H1 (cell line): ENCODE measurements at regions not wholly inside any gene's neighbourhood (a gene's known extent, or its start where the extent isn't known, plus 50 kb on each side); places are given as distances from the start of the nearest gene placed in this dataset.

Experiments used
- EZH2 ChIP-seq: fragments of 200-600 bp; sonication (generic); IDR thresholded peaks from 2 replicates; pipeline ENCODE4 v1.7.1; 2012; ENCODE audit warnings: low read depth, mild to moderate bottlenecking, moderate library complexity, low read length, inconsistent platforms; ENCODE audit not compliant: severe bottlenecking
- GABPA ChIP-seq: IDR thresholded peaks from 2 replicates; pipeline ENCODE4 v1.6.1; 2011; ENCODE audit warnings: mild to moderate bottlenecking, low read length, moderate library complexity, borderline replicate concordance; ENCODE audit not compliant: insufficient read depth
- JUN ChIP-seq: IDR thresholded peaks from 2 replicates; pipeline ENCODE4 v1.6.1; 2011; ENCODE audit warnings: low read depth, mild to moderate bottlenecking, improper control_type of control experiment, low read length
- JUND ChIP-seq: IDR thresholded peaks from 2 replicates; pipeline ENCODE4 v1.6.1; 2011; ENCODE audit warnings: mild to moderate bottlenecking, improper control_type of control experiment, low read length
- PHF8 ChIP-seq: fragments of 200-600 bp; sonication (generic); conservative IDR thresholded peaks from 2 replicates; pipeline ENCODE4 v1.7.1; 2012; ENCODE audit warnings: low read depth, mild to moderate bottlenecking, inconsistent platforms, low read length, moderate library complexity
- POLR2A ChIP-seq, 2 experiments: IDR thresholded peaks; 1 replicate in 1 of 2; 2 replicates in 1 of 2; pipeline ENCODE4 v1.6.1; 2011; ENCODE audit warnings: low read depth in 2 of 2, low read length in 2 of 2, mild to moderate bottlenecking in 2 of 2; ENCODE audit errors: control extremely low read depth in 1 of 2
- POLR2AphosphoS5 ChIP-seq: IDR thresholded peaks from 2 replicates; pipeline ENCODE4 v1.6.1; 2011; ENCODE audit warnings: low read depth, low read length
- RFX5 ChIP-seq: IDR thresholded peaks from 2 replicates; pipeline ENCODE4 v1.6.1; 2011; ENCODE audit warnings: low read depth, low read length, improper control_type of control experiment, borderline replicate concordance
- RNF2 ChIP-seq: fragments of 200-900, 300-1000 bp; sonication (generic); IDR thresholded peaks from 2 replicates; pipeline ENCODE4 v1.7.1; 2016; ENCODE audit warnings: borderline replicate concordance, low read depth, mild to moderate bottlenecking, antibody characterized with exemption, low read length; ENCODE audit not compliant: poor library complexity, severe bottlenecking; ENCODE audit errors: missing control alignments
- RXRA ChIP-seq: IDR thresholded peaks from 2 replicates; pipeline ENCODE4 v1.6.1; 2011; ENCODE audit warnings: low read depth, mild to moderate bottlenecking, low read length, moderate library complexity; ENCODE audit not compliant: insufficient read depth
- TCF12 ChIP-seq: IDR thresholded peaks from 2 replicates; pipeline ENCODE4 v1.6.1; 2011; ENCODE audit warnings: low read depth, mild to moderate bottlenecking, low read length
- YY1 ChIP-seq: IDR thresholded peaks from 2 replicates; pipeline ENCODE4 v1.6.1; 2011; ENCODE audit warnings: low read depth, mild to moderate bottlenecking, low read length
- ZNF274 ChIP-seq: IDR thresholded peaks from 2 replicates; pipeline ENCODE4 v1.7.0; 2012; ENCODE audit warnings: low read length, borderline replicate concordance; ENCODE audit errors: extremely low read depth
- TF ChIP-seq, protein P1 (sequence below), 3 experiments: IDR thresholded peaks; 1 replicate in 2 of 3; 2 replicates in 1 of 3; pipeline versions ENCODE4 v1.5.1 to v1.6.1; 2011; ENCODE audit warnings: low read length in 3 of 3, mild to moderate bottlenecking in 3 of 3, inconsistent platforms in 2 of 3, low read depth in 1 of 3, moderate library complexity in 1 of 3; ENCODE audit not compliant: insufficient read depth in 1 of 3; ENCODE audit errors: control extremely low read depth in 1 of 3

DNA sequence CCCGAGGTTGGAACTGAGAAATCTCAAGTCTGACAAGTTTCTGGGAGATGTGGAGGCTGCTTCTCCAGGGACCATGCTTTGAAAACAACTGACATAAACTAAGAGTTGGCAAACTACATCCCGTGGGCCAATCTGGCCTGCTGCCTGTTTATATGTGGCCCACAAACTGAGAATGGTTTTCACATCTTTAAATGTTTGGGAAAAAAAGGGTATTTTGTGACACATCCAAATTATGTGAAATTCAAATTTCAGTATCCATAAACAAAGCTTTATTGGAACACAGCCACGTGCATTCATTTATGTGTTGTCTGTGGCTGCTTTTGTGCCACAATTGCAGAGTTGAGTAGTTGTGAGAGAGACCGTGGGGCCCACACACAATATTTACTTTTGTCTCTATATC, 163.8 kb upstream of the PIRT start:
- TF ChIP-seq, protein P1, sequence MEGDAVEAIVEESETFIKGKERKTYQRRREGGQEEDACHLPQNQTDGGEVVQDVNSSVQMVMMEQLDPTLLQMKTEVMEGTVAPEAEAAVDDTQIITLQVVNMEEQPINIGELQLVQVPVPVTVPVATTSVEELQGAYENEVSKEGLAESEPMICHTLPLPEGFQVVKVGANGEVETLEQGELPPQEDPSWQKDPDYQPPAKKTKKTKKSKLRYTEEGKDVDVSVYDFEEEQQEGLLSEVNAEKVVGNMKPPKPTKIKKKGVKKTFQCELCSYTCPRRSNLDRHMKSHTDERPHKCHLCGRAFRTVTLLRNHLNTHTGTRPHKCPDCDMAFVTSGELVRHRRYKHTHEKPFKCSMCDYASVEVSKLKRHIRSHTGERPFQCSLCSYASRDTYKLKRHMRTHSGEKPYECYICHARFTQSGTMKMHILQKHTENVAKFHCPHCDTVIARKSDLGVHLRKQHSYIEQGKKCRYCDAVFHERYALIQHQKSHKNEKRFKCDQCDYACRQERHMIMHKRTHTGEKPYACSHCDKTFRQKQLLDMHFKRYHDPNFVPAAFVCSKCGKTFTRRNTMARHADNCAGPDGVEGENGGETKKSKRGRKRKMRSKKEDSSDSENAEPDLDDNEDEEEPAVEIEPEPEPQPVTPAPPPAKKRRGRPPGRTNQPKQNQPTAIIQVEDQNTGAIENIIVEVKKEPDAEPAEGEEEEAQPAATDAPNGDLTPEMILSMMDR (IDR thresholded peaks at IDR 0.05; ENCODE audit: control extremely low read depth in 1 of 3, insufficient read depth in 1 of 3, low read depth in 1 of 3, low read length in 3 of 3): no peak
- no peak for TF ChIP-seq GABPA
- no peak for TF ChIP-seq PHF8
- TF ChIP-seq JUN: no peak
- TF ChIP-seq POLR2A (IDR thresholded peaks at IDR 0.05; ENCODE audit: control extremely low read depth in 1 of 2, low read depth in 2 of 2, low read length in 2 of 2): no peak
- no peak for TF ChIP-seq RNF2
- no peak for TF ChIP-seq YY1
- no peak for TF ChIP-seq POLR2AphosphoS5
- no peak for TF ChIP-seq RXRA
- TF ChIP-seq TCF12: no peak
- TF ChIP-seq ZNF274: no peak
- TF ChIP-seq EZH2: no peak
- no peak for TF ChIP-seq RFX5
- no peak for TF ChIP-seq JUND
